Activated CD4-positive, alpha-beta memory T cell treated with anti-CD3 and anti-CD28 coated beads, Interleukin-2, amount 10 ng/mL, durations not matched to agents 7 days and 5 days (primary cell): ENCODE measurements at regions not wholly inside any gene's neighbourhood (a gene's known extent, or its start where the extent isn't known, plus 50 kb on each side); places are given as distances from the start of the nearest gene placed in this dataset.

Source experiments
- CTCF ChIA-PET: fragments of 350-600 bp; sonication (Branson Sonifier 250); formaldehyde crosslinking; loops from one replicate; lab custom pipeline; 2021; ENCODE audit warnings: antibody characterized with exemption, inconsistent platforms; lab: Charles Lee
- POLR2A ChIA-PET: fragments of 350-600 bp; sonication (Branson Sonifier 250); formaldehyde crosslinking; loops from one replicate; lab custom pipeline; 2021; ENCODE audit warnings: antibody characterized with exemption; lab: Charles Lee
- DNase-seq: peaks from one replicate; pipeline ENCODE4 v3.0.0-alpha.2; 2020
- H3K27ac Mint-ChIP-seq: one replicate; pipeline ENCODE4 v1.8.0; 2021; ENCODE audit warnings: mild to moderate bottlenecking, mixed read lengths
- H3K27me3 Mint-ChIP-seq: one replicate; pipeline ENCODE4 v1.8.0; 2021; ENCODE audit warnings: mixed read lengths
- H3K36me3 Mint-ChIP-seq: one replicate; pipeline ENCODE4 v1.8.0; 2021; ENCODE audit warnings: low read depth, mixed read lengths
- H3K4me1 Mint-ChIP-seq: one replicate; pipeline ENCODE4 v1.8.0; 2021; ENCODE audit warnings: mixed read lengths
- H3K4me3 Mint-ChIP-seq: one replicate; pipeline ENCODE4 v1.8.0; 2021; ENCODE audit warnings: mild to moderate bottlenecking, mixed read lengths
- H3K9me3 Mint-ChIP-seq: one replicate; pipeline ENCODE4 v1.8.0; 2021; ENCODE audit warnings: mixed read lengths

- peak; percentile 12 for DNase-seq
- ChIA-PET POLR2A (no interaction called here), CTCF (no interaction called here)
- Mint-ChIP-seq H3K9me3 (no peaks in the 10 kb centered on the region), H3K4me3 (no peak overlapping the region), H3K36me3 (no peaks in the 10 kb centered on the region), H3K4me1 (peaks cover 3% of the 10 kb centered on the region), H3K27me3 (peaks cover 17% of the 10 kb centered on the region), H3K27ac (no peak overlapping the region)
These were observed 231.9 kb upstream of the TNRC6C start for GRCh38 chr17:77726549-77727006.

GRCh38 chr17:77727037-77727615 lies 231.4 kb upstream of the TNRC6C start:
- Mint-ChIP-seq H3K36me3 (no peaks in the 10 kb centered on the region), H3K27ac (no peak overlapping the region)

GRCh38 chr17:77728474-77728795 lies 230.1 kb upstream of the TNRC6C start:
- ChIA-PET CTCF (interaction anchor here (0.6 to 1.5 kb wide), 2 partner anchors 211 to 285 kb away, joined by 3 read pairs; no protein-coding TSS in a partner anchor), POLR2A (no interaction called here)
- H3K36me3 Mint-ChIP-seq: no peaks in the 10 kb centered on the region
- H3K27ac Mint-ChIP-seq: no peak overlapping the region
- DNase-seq: no peak
- H3K27me3 Mint-ChIP-seq: peaks cover 31% of the 10 kb centered on the region
- peaks cover 8% of the 10 kb centered on the region for H3K9me3 Mint-ChIP-seq
- H3K4me1 Mint-ChIP-seq: peaks cover 3% of the 10 kb centered on the region
- H3K4me3 Mint-ChIP-seq: no peak overlapping the region

More at GRCh38 chr17:77727037-77727615, 231.4 kb upstream of the TNRC6C start:
- Mint-ChIP-seq H3K4me3 (no peak overlapping the region), H3K9me3 (no peaks in the 10 kb centered on the region), H3K4me1 (peaks cover 3% of the 10 kb centered on the region), H3K27me3 (peaks cover 20% of the 10 kb centered on the region)
- POLR2A ChIA-PET: interaction anchor here (0.6 kb wide), 2 partner anchors 82 to 300 kb away, joined by 3 read pairs; no protein-coding TSS in a partner anchor
- no peak for DNase-seq
- CTCF ChIA-PET: no interaction called here

DNA sequence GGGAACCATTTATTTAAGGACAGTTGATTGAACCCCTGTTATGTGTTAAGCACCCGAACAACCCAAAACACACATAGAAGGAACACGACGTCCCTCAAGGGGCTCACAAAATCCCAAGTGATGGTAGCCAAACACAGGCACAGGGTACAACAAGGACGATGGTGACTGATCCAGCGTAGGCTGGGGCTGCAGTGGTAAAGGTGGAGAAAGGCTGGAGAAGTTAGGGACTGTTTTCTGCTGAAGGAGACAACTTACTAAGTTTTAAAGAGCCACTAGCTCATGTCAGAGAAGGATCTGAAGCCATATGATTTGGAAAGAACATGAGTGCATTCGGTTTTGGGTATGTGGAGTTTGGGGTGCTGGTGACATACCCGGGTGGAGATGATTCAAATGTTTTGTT lies 229.6 kb upstream of the TNRC6C start:
- no peak overlapping the region for H3K4me3 Mint-ChIP-seq
- no peak for DNase-seq
- H3K27ac Mint-ChIP-seq: no peak overlapping the region
- H3K9me3 Mint-ChIP-seq: peaks cover 12% of the 10 kb centered on the region
- POLR2A ChIA-PET: no interaction called here
- peaks cover 36% of the 10 kb centered on the region for H3K27me3 Mint-ChIP-seq
- peaks cover 3% of the 10 kb centered on the region for H3K4me1 Mint-ChIP-seq
- CTCF ChIA-PET: interaction anchor here (0.6 to 1.5 kb wide), 2 partner anchors 210 to 284 kb away, joined by 3 read pairs; no protein-coding TSS in a partner anchor
- H3K36me3 Mint-ChIP-seq: no peaks in the 10 kb centered on the region

GRCh38 chr17:77729587-77729986 lies 228.9 kb upstream of the TNRC6C start:
- Mint-ChIP-seq H3K9me3 (peaks cover 12% of the 10 kb centered on the region), H3K27me3 (peaks cover 41% of the 10 kb centered on the region), H3K4me1 (peaks cover 3% of the 10 kb centered on the region), H3K4me3 (no peak overlapping the region), H3K36me3 (no peaks in the 10 kb centered on the region), H3K27ac (no peak overlapping the region)
- no peak for DNase-seq
- ChIA-PET CTCF (no interaction called here), POLR2A (no interaction called here)

GRCh38 chr17:77730376-77730775 lies 228.1 kb upstream of the TNRC6C start:
- no peak overlapping the region for H3K4me3 Mint-ChIP-seq
- no peak for DNase-seq
- POLR2A ChIA-PET: no interaction called here
- no peaks in the 10 kb centered on the region for H3K36me3 Mint-ChIP-seq
- peaks cover 3% of the 10 kb centered on the region for H3K4me1 Mint-ChIP-seq
- H3K27ac Mint-ChIP-seq: no peak overlapping the region
- H3K9me3 Mint-ChIP-seq: peaks cover 12% of the 10 kb centered on the region
- CTCF ChIA-PET: no interaction called here
- peaks cover 41% of the 10 kb centered on the region for H3K27me3 Mint-ChIP-seq

DNA sequence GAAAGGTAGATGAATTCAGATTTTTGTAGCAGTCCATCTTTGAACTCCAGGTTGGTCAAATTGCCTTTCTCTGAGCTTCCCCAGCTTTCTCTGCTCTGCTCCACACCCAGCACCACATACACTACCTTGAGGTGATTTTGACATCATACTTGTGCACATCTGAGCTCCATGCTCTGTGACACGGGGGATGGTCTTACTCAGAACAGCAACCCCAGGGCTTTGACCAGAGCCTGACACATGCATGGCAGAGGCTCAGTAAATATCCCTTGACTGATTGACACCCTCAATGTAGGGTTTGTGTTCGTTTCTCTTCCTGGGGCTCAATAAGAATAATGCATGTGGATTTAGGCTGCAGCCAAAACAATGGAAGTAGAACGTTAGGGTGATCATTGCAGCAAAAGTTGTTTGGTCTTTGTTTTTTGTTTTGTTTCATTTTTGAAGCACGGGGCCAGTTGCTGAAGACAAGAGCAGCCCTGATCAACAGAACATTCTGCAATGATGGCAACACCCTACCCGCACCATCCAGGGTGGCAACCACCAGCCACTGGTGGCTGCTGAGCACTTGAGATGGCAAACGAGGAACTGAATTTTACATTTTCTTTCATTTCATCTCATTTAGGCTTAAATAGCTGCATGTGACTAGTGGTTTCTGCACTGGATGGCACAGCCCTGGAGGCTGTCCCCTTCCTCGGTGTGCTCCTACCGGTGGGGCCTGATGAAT lies 224.8 kb upstream of the TNRC6C start:
- Mint-ChIP-seq H3K27ac (no peak overlapping the region), H3K4me3 (no peak overlapping the region), H3K9me3 (peaks cover 12% of the 10 kb centered on the region), H3K27me3 (peaks cover 45% of the 10 kb centered on the region), H3K36me3 (no peaks in the 10 kb centered on the region), H3K4me1 (no peaks in the 10 kb centered on the region)
- no peak for DNase-seq
- ChIA-PET CTCF (interaction anchor here (0.9 kb wide), 1 partner anchor 677 kb away, joined by 4 read pairs; no protein-coding TSS in a partner anchor), POLR2A (no interaction called here)

GRCh38 chr17:77734371-77735080 lies 224.0 kb upstream of the TNRC6C start:
- Mint-ChIP-seq H3K4me3 (no peak overlapping the region), H3K27ac (no peak overlapping the region), H3K4me1 (no peaks in the 10 kb centered on the region), H3K27me3 (peaks cover 46% of the 10 kb centered on the region), H3K9me3 (peaks cover 12% of the 10 kb centered on the region), H3K36me3 (no peaks in the 10 kb centered on the region)
- ChIA-PET POLR2A (no interaction called here), CTCF (no interaction called here)
- no peak for DNase-seq

- POLR2A ChIA-PET: no interaction called here
These were observed 223.4 kb upstream of the TNRC6C start for GRCh38 chr17:77735081-77735565.

DNA sequence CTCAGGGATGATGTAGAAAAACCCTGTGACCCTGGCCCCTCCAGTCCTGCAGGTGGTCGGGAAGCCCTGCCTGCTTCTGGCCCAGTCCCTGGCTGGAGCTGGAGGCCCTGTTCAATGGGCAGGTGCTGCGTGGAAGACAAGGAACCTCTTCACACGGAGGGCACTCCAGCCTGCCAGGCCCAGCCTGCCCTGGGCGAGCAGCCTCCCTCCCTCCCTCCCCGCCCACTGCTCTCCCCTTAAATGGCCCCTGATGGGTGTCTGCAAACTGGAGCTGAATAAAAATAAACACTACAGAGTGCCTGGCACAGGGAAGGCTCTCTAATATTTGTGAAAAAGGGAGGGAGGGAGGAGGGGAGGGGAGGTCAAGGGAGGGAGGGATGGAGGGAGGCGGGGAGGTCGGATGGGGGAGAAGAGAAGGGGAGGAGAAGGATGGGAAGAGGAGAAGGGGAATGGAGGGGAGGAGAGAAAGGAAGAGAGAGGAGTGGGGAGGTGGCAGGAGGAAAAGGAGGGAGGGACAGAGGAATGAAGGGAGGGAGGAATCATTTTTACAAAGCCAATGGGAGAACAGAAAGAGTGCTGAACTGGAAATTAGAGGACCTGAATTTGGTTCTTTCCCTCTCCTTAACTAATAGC lies 222.8 kb upstream of the TNRC6C start:
- Mint-ChIP-seq H3K4me3 (no peak overlapping the region), H3K27me3 (peaks cover 39% of the 10 kb centered on the region), H3K9me3 (peaks cover 12% of the 10 kb centered on the region), H3K27ac (no peak overlapping the region), H3K36me3 (no peaks in the 10 kb centered on the region), H3K4me1 (no peaks in the 10 kb centered on the region)
- DNase-seq: no peak
- POLR2A ChIA-PET: no interaction called here
- CTCF ChIA-PET: no interaction called here

More at GRCh38 chr17:77735081-77735565, 223.4 kb upstream of the TNRC6C start:
- H3K27me3 Mint-ChIP-seq: peaks cover 40% of the 10 kb centered on the region
- peaks cover 12% of the 10 kb centered on the region for H3K9me3 Mint-ChIP-seq
- no peaks in the 10 kb centered on the region for H3K36me3 Mint-ChIP-seq
- no peak for DNase-seq
- no peak overlapping the region for H3K4me3 Mint-ChIP-seq
- no peaks in the 10 kb centered on the region for H3K4me1 Mint-ChIP-seq
- CTCF ChIA-PET: no interaction called here
- no peak overlapping the region for H3K27ac Mint-ChIP-seq

DNA sequence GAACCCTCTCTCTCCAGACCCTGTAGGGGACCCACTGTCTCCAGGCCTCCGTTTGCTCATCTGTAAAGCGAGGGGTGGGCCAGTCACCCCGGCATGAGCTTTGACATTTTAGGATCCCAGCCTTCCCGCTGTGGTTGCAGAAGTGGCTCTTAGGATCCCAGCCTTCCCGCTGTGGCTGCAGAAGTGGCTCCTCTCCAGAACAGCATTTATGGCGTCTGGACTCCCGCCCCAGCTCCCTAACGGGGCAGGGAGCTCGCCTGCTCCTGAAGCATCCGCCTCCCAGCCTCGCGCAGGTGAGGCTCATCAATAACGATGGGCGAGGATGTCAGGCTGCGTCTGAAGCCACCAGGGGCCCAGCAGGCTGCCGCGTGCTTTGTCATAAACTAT lies 222.3 kb upstream of the TNRC6C start:
- no peaks in the 10 kb centered on the region for H3K36me3 Mint-ChIP-seq
- no peak for DNase-seq
- ChIA-PET CTCF (no interaction called here), POLR2A (no interaction called here)
- no peak overlapping the region for H3K4me3 Mint-ChIP-seq
- no peak overlapping the region for H3K27ac Mint-ChIP-seq
- H3K27me3 Mint-ChIP-seq: peaks cover 37% of the 10 kb centered on the region
- peaks cover 12% of the 10 kb centered on the region for H3K9me3 Mint-ChIP-seq
- no peaks in the 10 kb centered on the region for H3K4me1 Mint-ChIP-seq

GRCh38 chr17:77736721-77737120 lies 221.8 kb upstream of the TNRC6C start:
- Mint-ChIP-seq H3K4me3 (no peak overlapping the region), H3K4me1 (no peaks in the 10 kb centered on the region), H3K27ac (no peak overlapping the region), H3K36me3 (no peaks in the 10 kb centered on the region), H3K9me3 (peaks cover 12% of the 10 kb centered on the region), H3K27me3 (peaks cover 37% of the 10 kb centered on the region)
- DNase-seq: no peak
- ChIA-PET CTCF (no interaction called here), POLR2A (no interaction called here)
